H9 (cell line): ENCODE measurements at regions not wholly inside any gene's neighbourhood (a gene's known extent, or its start where the extent isn't known, plus 50 kb on each side); places are given as distances from the start of the nearest gene placed in this dataset.

Experiments
- DNase-seq: peaks from one replicate; pipeline ENCODE4 v3.0.0-alpha.2; 2017
- H2AFZ ChIP-seq: one replicate; pipeline ENCODE4 v1.6.1; 2013; ENCODE audit warnings: mild to moderate bottlenecking, low read length, control low read depth, moderate library complexity
- H2AK5ac ChIP-seq: 2 replicates; pipeline ENCODE4 v1.6.1; 2013; ENCODE audit warnings: low read length, control low read depth, mixed read lengths; ENCODE audit not compliant: insufficient read length
- H2BK120ac ChIP-seq: one replicate; pipeline ENCODE4 v1.6.1; 2013; ENCODE audit warnings: low read depth, mild to moderate bottlenecking, low read length, control low read depth, inconsistent platforms; ENCODE audit not compliant: poor library complexity, severe bottlenecking
- H2BK12ac ChIP-seq: 2 replicates; pipeline ENCODE4 v1.6.1; 2013; ENCODE audit warnings: low read length, control low read depth, mixed read lengths, low read depth; ENCODE audit not compliant: insufficient read length
- H2BK15ac ChIP-seq: 2 replicates; pipeline ENCODE4 v1.6.1; 2013; ENCODE audit warnings: low read depth, low read length, control low read depth
- H2BK20ac ChIP-seq: one replicate; pipeline ENCODE4 v1.6.1; 2013; ENCODE audit warnings: low read depth, mild to moderate bottlenecking, low read length, control low read depth, inconsistent platforms; ENCODE audit not compliant: poor library complexity, severe bottlenecking
- H2BK5ac ChIP-seq: 2 replicates; pipeline ENCODE4 v1.6.1; 2013; ENCODE audit warnings: low read length, control low read depth, mixed read lengths; ENCODE audit not compliant: insufficient read length
- H3K14ac ChIP-seq: 2 replicates; pipeline ENCODE4 v1.6.1; 2013; ENCODE audit warnings: low read length, control low read depth; ENCODE audit not compliant: insufficient read depth
- H3K18ac ChIP-seq: 2 replicates; pipeline ENCODE4 v1.6.1; 2013; ENCODE audit warnings: low read depth, mild to moderate bottlenecking, mixed read lengths, low read length, control low read depth; ENCODE audit not compliant: insufficient read length
- H3K23ac ChIP-seq: 2 replicates; pipeline ENCODE4 v1.6.1; 2013; ENCODE audit warnings: low read length, control low read depth, mixed read lengths, low read depth; ENCODE audit not compliant: insufficient read length
- H3K23me2 ChIP-seq: 2 replicates; pipeline ENCODE4 v1.6.1; 2013; ENCODE audit warnings: low read depth, mild to moderate bottlenecking, mixed read lengths, low read length, control low read depth; ENCODE audit not compliant: insufficient read length, poor library complexity, severe bottlenecking
- H3K27ac ChIP-seq: 2 replicates; pipeline ENCODE4 v1.5.1; 2013; ENCODE audit warnings: low read length, control low read depth, mixed read lengths, low read depth; ENCODE audit not compliant: insufficient read length
- H3K27me3 ChIP-seq: 2 replicates; pipeline ENCODE4 v1.6.1; 2013; ENCODE audit warnings: low read length, control low read depth, inconsistent platforms; ENCODE audit not compliant: insufficient read depth
- H3K4ac ChIP-seq: 2 replicates; pipeline ENCODE4 v1.6.1; 2013; ENCODE audit warnings: low read depth, mild to moderate bottlenecking, control low read depth, inconsistent platforms, low read length, moderate library complexity
- H3K4me1 ChIP-seq: 2 replicates; pipeline ENCODE4 v1.6.1; 2013; ENCODE audit warnings: low read length, control low read depth, inconsistent platforms; ENCODE audit not compliant: insufficient read depth
- H3K4me2 ChIP-seq: 2 replicates; pipeline ENCODE4 v1.6.1; 2013; ENCODE audit warnings: low read length, control low read depth, mixed read lengths; ENCODE audit not compliant: insufficient read length, insufficient read depth
- H3K56ac ChIP-seq: 2 replicates; pipeline ENCODE4 v1.6.1; 2013; ENCODE audit warnings: low read depth, mild to moderate bottlenecking, mixed read lengths, low read length, control low read depth; ENCODE audit not compliant: insufficient read length
- H3K79me1 ChIP-seq: 2 replicates; pipeline ENCODE4 v1.6.1; 2013; ENCODE audit warnings: low read depth, mild to moderate bottlenecking, moderate library complexity, low read length, control low read depth, inconsistent platforms; ENCODE audit not compliant: insufficient read depth, poor library complexity, severe bottlenecking
- H3K79me2 ChIP-seq: 2 replicates; pipeline ENCODE4 v1.6.1; 2013; ENCODE audit warnings: low read length, control low read depth, inconsistent platforms; ENCODE audit not compliant: insufficient read depth
- H3K9ac ChIP-seq: 2 replicates; pipeline ENCODE4 v1.6.1; 2013; ENCODE audit warnings: low read length, control low read depth, mixed read lengths; ENCODE audit not compliant: insufficient read length; ENCODE audit errors: extremely low read depth
- H3K9me3 ChIP-seq: one replicate; pipeline ENCODE4 v1.6.1; 2013; ENCODE audit warnings: low read depth, low read length, inconsistent platforms; ENCODE audit not compliant: control insufficient read depth
- H3T11ph ChIP-seq: one replicate; pipeline ENCODE4 v1.6.1; 2013; ENCODE audit warnings: mild to moderate bottlenecking, low read length, control low read depth, inconsistent platforms
- H4K20me1 ChIP-seq: one replicate; pipeline ENCODE4 v1.6.1; 2013; ENCODE audit not compliant: control insufficient read depth, insufficient read length, insufficient read depth
- H4K5ac ChIP-seq: 2 replicates; pipeline ENCODE4 v1.6.1; 2013; ENCODE audit warnings: low read depth, mild to moderate bottlenecking, mixed read lengths, low read length, control low read depth; ENCODE audit not compliant: insufficient read length
- H4K8ac ChIP-seq: replicated peaks from 2 replicates; pipeline ENCODE4 v1.6.1; 2013; ENCODE audit warnings: low read length, control low read depth, mixed read lengths, low read depth; ENCODE audit not compliant: insufficient read length
- H4K91ac ChIP-seq: 2 replicates; pipeline ENCODE4 v1.6.1; 2013; ENCODE audit warnings: low read depth, mild to moderate bottlenecking, moderate library complexity, mixed read lengths, low read length, control low read depth; ENCODE audit not compliant: insufficient read length
- H3K27ac Mint-ChIP-seq, 3 experiments: 2 replicates in 2 of 3; 3 replicates in 1 of 3; pipeline ENCODE4 v1.8.0; 2020 to 2021; ENCODE audit warnings: mixed read lengths in 3 of 3, mild to moderate bottlenecking in 1 of 3, moderate library complexity in 1 of 3
- H3K27me3 Mint-ChIP-seq: 2 replicates; pipeline ENCODE4 v1.8.0; 2021; ENCODE audit warnings: low read depth, mild to moderate bottlenecking, moderate library complexity, mixed read lengths
- H3K36me3 Mint-ChIP-seq, 3 experiments: 2 replicates in 2 of 3; 3 replicates in 1 of 3; pipeline ENCODE4 v1.8.0; 2020 to 2021; ENCODE audit warnings: low read depth in 3 of 3, mixed read lengths in 3 of 3; ENCODE audit not compliant: insufficient read depth in 1 of 3
- H3K4me1 Mint-ChIP-seq, 2 experiments: 2 replicates each; pipeline ENCODE4 v1.8.0; 2020; ENCODE audit warnings: mixed read lengths in 2 of 2
- H3K4me3 Mint-ChIP-seq, 2 experiments: 2 replicates in 1 of 2; 3 replicates in 1 of 2; pipeline ENCODE4 v1.8.0; 2020 to 2021; ENCODE audit warnings: mild to moderate bottlenecking in 2 of 2, mixed read lengths in 2 of 2, moderate library complexity in 1 of 2
- H3K9me3 Mint-ChIP-seq, 2 experiments: 2 replicates in 1 of 2; 3 replicates in 1 of 2; pipeline ENCODE4 v1.8.0; 2020; ENCODE audit warnings: mild to moderate bottlenecking in 2 of 2, mixed read lengths in 2 of 2, moderate library complexity in 1 of 2
- WGBS: extraction: QIAGEN DNeasy Blood & Tissue Kit; methylation state at CpG from one replicate; pipeline ENCODE4 v1.1.7; 2013; ENCODE audit warnings: missing lambda C conversion rate, low lambda C conversion rate, mixed read lengths; ENCODE audit not compliant: insufficient read length; ENCODE audit errors: extremely low coverage; 5-methylcytosine and 5-hydroxymethylcytosine counted together
- TF ChIP-seq, protein P1 (sequence below): fragments of 200-600 bp; sonication (generic); conservative IDR thresholded peaks from 3 replicates; pipeline ENCODE4 v1.8.0; 2021; ENCODE audit warnings: antibody characterized with exemption, mild to moderate bottlenecking

DNA sequence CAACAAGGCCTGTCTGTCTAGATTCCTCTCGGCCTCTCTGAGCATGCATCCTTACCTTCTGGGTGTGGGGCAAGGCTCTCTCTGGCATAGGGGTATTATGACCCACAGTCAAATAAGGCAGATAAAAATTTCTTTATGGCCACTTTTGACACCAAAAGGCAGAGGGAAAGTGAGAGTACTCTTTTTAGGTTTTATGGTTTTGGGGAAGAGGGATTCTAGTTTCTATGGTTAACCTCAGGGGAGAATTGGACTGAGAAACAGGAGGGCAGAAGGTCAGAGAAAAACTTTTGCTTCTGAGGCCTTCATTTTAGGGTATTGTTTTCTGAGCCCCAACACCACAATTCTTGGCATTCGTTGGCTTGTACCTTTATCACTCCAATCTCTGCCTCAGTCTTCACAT lies 70.0 kb upstream of the CCDC54 start:
- no peak overlapping the region for H3K14ac ChIP-seq
- H3K27me3 Mint-ChIP-seq: no peaks in the 10 kb centered on the region; the same call in 1 of the 2 replicates
- H2BK12ac ChIP-seq: no peak overlapping the region
- H3T11ph ChIP-seq: no peak overlapping the region
- no peaks in the 10 kb centered on the region for H3K36me3 Mint-ChIP-seq
- H3K9me3 Mint-ChIP-seq: no peaks in the 10 kb centered on the region
- H3K4me2 ChIP-seq: no peak overlapping the region
- no peaks in the 10 kb centered on the region for H4K20me1 ChIP-seq
- no peak overlapping the region for H4K5ac ChIP-seq
- H4K8ac ChIP-seq: no peak overlapping the region
- no peak overlapping the region for H2BK20ac ChIP-seq
- H3K23ac ChIP-seq: no peak overlapping the region
- TF ChIP-seq, protein P1, sequence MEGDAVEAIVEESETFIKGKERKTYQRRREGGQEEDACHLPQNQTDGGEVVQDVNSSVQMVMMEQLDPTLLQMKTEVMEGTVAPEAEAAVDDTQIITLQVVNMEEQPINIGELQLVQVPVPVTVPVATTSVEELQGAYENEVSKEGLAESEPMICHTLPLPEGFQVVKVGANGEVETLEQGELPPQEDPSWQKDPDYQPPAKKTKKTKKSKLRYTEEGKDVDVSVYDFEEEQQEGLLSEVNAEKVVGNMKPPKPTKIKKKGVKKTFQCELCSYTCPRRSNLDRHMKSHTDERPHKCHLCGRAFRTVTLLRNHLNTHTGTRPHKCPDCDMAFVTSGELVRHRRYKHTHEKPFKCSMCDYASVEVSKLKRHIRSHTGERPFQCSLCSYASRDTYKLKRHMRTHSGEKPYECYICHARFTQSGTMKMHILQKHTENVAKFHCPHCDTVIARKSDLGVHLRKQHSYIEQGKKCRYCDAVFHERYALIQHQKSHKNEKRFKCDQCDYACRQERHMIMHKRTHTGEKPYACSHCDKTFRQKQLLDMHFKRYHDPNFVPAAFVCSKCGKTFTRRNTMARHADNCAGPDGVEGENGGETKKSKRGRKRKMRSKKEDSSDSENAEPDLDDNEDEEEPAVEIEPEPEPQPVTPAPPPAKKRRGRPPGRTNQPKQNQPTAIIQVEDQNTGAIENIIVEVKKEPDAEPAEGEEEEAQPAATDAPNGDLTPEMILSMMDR: no peak
- H3K23me2 ChIP-seq: no peaks in the 10 kb centered on the region
- no peaks in the 10 kb centered on the region for H3K79me1 ChIP-seq
- no peak overlapping the region for H2AFZ ChIP-seq
- H3K4me3 Mint-ChIP-seq: no peak overlapping the region
- no peaks in the 10 kb centered on the region for H3K9me3 ChIP-seq
- no peaks in the 10 kb centered on the region for H3K27me3 ChIP-seq
- no peak overlapping the region for H3K18ac ChIP-seq
- no CpG with 5 or more reads among the region's 2 CpGs for WGBS
- H2BK120ac ChIP-seq: no peak overlapping the region
- H3K27ac Mint-ChIP-seq: peak overlapping the region in 1 of 3 experiments; percentile 52; a peak in 1 of 7 replicates
- no peak for DNase-seq
- no peak overlapping the region for H2BK5ac ChIP-seq
- no peak overlapping the region for H4K91ac ChIP-seq
- no peak overlapping the region for H3K27ac ChIP-seq
- H2AK5ac ChIP-seq: no peak overlapping the region
- no peaks in the 10 kb centered on the region for H3K79me2 ChIP-seq
- H3K4me1 ChIP-seq: 0 out of 2 replicates have a peak, but pooled peaks cover 2% of the 10 kb centered on the region
- no peak overlapping the region for H3K9ac ChIP-seq
- peaks cover 12% of the 10 kb centered on the region in 2 experiments for H3K4me1 Mint-ChIP-seq
- no peak overlapping the region for H3K56ac ChIP-seq
- H2BK15ac ChIP-seq: no peak overlapping the region
- no peak overlapping the region for H3K4ac ChIP-seq
